GM12874 (cell line): ENCODE measurements at regions not wholly inside any gene's neighbourhood (a gene's known extent, or its start where the extent isn't known, plus 50 kb on each side); places are given as distances from the start of the nearest gene placed in this dataset.

Experiments
- CTCF ChIP-seq: IDR thresholded peaks from 2 replicates; pipeline ENCODE4 v1.5.1; 2011; ENCODE audit warnings: low read depth, mild to moderate bottlenecking, control low read depth, low read length, moderate library complexity; ENCODE audit not compliant: insufficient read depth

DNA sequence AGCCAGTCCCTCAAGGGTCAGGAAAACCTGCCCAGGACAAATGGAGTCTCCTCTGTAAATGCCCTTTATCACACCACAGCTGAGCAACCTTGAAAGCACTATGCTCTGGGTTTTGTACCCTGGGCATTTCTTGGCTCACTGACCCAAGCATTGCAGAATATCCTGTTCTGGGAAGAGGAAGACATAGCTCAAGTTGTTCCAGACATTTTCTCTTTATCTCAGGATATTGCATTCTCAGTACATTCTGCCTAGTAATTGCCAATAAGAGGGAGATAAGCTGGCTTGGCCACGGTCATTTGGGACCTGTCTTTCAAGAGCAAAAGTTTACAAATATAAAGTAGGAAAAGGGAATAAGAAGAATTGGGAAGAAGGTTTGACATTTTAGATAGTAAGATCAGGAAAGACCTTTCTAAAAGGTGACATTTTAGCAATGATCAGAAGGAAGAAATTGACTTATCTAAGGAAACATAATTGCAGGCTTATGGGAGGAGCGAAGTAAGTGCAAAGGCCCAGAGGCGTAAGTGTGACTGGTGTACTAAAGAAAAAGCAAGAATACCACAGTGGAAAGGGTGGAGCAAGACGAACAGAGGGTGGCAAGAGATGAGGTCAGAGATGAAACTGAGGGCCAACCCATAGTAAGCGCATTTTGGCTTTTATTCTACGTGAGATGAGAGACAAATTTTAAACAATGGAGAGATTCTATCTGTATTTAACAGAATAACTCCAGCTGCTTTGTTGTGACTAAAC is 394.0 kb upstream of the CXADR start:
- no peak for TF ChIP-seq CTCF

DNA sequence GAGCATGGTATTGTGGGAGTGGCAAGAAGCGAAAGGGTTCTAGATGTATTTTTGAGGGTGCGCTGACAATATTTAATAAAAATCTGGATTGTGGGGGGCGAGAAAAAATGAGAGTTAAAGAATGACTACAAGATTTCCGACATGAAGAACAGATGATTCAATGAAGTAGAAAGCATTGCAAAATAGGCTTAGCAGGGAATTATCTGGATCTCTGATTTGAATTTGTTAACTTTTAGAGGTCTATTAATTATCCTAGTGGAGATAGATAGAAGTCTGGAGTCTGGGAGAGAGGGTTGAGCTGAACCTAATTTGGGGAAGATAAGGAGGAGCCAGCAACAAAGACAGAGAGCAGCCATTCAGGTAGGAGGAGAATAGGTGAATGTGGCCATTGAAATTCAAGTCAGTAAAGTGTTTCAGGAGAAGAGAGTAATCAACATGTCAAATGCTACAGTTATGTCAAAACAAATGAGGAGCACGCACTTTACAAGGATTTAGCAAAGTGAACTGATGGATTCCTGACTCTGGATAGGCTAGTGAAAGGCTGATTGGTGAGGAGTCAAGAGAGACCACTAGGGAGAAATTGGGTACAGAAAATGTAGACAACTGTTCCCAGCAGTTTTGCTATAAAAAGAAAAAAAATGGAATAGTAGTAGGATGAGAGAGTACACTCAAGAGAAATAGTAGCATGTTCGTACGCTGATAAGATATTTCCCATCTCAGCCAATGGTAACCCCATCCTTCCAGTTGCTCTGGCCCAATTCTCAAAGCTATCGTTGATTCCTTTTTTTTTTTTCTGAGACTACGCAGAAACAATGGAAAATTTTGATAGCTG is 393.2 kb upstream of the CXADR start:
- TF ChIP-seq CTCF, result no peak

DNA sequence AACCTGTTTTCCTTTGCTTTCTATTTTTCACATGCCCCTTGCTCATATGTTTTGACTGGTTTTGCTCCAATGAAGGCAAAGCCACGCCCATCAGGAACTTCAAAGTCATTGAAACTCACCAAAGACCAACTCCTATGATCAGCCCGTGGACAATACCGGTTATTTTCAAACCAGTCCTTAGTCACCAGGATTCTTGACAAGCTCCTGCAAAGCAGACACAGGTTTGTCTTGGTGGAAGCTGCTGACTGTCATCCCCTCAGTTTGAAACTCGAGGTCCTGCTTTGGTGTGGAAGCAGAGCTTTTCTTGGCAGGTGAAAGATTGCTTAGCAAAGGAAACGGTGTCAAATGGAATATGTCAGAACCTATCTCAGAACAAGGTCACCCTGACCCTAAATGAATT is 384.7 kb upstream of the CXADR start:
- TF ChIP-seq CTCF, result no peak

GRCh38 chr21:17139696-17140095 is 373.1 kb upstream of the CXADR start:
- TF ChIP-seq CTCF, result no peak

DNA sequence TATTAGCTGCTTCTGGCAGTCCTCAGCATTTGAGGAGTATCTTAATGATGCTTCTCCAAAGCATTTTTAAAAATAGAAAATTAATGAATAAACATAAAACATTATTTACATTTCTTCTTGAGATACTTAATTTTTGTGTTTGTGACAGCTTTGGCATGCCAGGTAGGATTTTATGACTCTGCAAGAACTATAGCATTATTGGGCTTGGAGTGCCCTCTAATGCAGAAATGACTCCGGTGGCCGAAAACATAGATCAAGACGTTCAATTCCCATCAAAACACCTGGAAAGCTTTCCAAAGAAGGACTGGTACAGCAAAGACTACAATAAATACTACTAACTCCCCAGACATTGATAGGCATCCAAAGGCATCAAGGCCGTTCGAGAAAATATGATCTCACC is 366.4 kb upstream of the CXADR start:
- TF ChIP-seq CTCF, result no peak

GRCh38 chr21:17159697-17160096 is 353.1 kb upstream of the CXADR start:
- TF ChIP-seq CTCF, result no peak

DNA sequence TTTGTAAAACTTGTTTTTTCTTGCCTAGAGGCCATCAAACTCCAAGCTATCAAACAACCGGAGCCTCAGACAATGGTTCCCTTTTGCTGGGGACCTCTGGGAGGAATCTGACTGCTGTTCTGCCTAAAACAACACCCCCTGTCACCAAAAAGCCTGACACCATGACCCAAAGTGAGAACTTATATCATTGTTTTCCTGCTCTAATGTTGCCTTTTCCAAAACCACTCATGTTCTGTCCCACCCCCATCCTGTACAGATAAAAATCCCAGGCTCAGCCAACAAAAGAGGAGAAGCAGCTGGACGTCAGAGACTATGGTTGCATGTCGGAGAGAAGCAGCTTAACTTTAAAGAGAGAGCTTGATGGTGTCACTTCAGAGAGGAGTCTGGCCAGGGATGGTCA is 327.2 kb upstream of the CXADR start:
- TF ChIP-seq CTCF, result no peak
